ENCODE measurements at regions not wholly inside any gene's neighbourhood (a gene's known extent, or its start where the extent isn't known, plus 50 kb on each side); places are given as distances from the start of the nearest gene placed in this dataset.
"Not testable (repeated sequence)": the region's sequence is repeated elsewhere in the genome, so short reads cannot be mapped to it uniquely, and the experiment has no call there.

- no peak for DNase-seq (ENCODE audit: low read depth in 4 of 4, low spot score in 3 of 4)
Observed at GRCh38 chr3:105259496-105259895, 107.2 kb upstream of the ALCAM start.

GRCh38 chr3:105260385-105260784, 106.3 kb upstream of the ALCAM start:
- no peak for DNase-seq (ENCODE audit: low read depth in 4 of 4, low spot score in 3 of 4)

GRCh38 chr3:105274536-105274935, 92.2 kb upstream of the ALCAM start:
- no peak for DNase-seq (ENCODE audit: low read depth in 4 of 4, low spot score in 3 of 4)

- no peak for DNase-seq (ENCODE audit: low read depth in 4 of 4, low spot score in 3 of 4)
Observed at GRCh38 chr3:105274958-105275357, 91.8 kb upstream of the ALCAM start.

- no peak for DNase-seq (ENCODE audit: low read depth in 4 of 4, low spot score in 3 of 4)
Observed at GRCh38 chr3:105277656-105278055, 89.1 kb upstream of the ALCAM start.

GRCh38 chr3:105278688-105279087, 88.0 kb upstream of the ALCAM start:
- DNase-seq (ENCODE audit: low read depth in 4 of 4, low spot score in 3 of 4), result no peak

GRCh38 chr3:105281989-105282388, 84.7 kb upstream of the ALCAM start:
- DNase-seq (ENCODE audit: low read depth in 4 of 4, low spot score in 3 of 4), result no peak

- DNase-seq (ENCODE audit: low read depth in 4 of 4, low spot score in 3 of 4), result no peak
Observed at GRCh38 chr3:105284876-105285275, 81.8 kb upstream of the ALCAM start.

GRCh38 chr3:105285653-105286241, 81.0 kb upstream of the ALCAM start:
- no peak for DNase-seq (ENCODE audit: low read depth in 4 of 4, low spot score in 3 of 4)

- no peak for DNase-seq (ENCODE audit: low read depth in 4 of 4, low spot score in 3 of 4)
Observed at GRCh38 chr3:105293441-105293840, 73.3 kb upstream of the ALCAM start.

- not testable (repeated sequence) for DNase-seq (ENCODE audit: low read depth in 4 of 4, low spot score in 3 of 4)
Observed at GRCh38 chr3:105296182-105296822, 70.4 kb upstream of the ALCAM start.

GRCh38 chr3:105304487-105304886, 62.2 kb upstream of the ALCAM start:
- DNase-seq (ENCODE audit: low read depth in 4 of 4, low spot score in 3 of 4), result no peak

- no peak for DNase-seq (ENCODE audit: low read depth in 4 of 4, low spot score in 3 of 4)
Observed at GRCh38 chr3:105315144-105315543, 51.6 kb upstream of the ALCAM start.

- no peak for DNase-seq (ENCODE audit: low read depth in 4 of 4, low spot score in 3 of 4)
Observed at GRCh38 chr3:105315815-105316214, 50.9 kb upstream of the ALCAM start.

- no peak for DNase-seq (ENCODE audit: low read depth in 4 of 4, low spot score in 3 of 4)
Observed at GRCh38 chr3:105316331-105316730, 50.4 kb upstream of the ALCAM start.

All from right renal pelvis (tissue), 4 donors.